DMS53 (cell line): ENCODE measurements at regions not wholly inside any gene's neighbourhood (a gene's known extent, or its start where the extent isn't known, plus 50 kb on each side); places are given as distances from the start of the nearest gene placed in this dataset.
"Not testable (repeated sequence)": the region's sequence is repeated elsewhere in the genome, so short reads cannot be mapped to it uniquely, and the experiment has no call there.

Source experiments
- DNase-seq: peaks from one replicate; lab custom pipeline; 2025; lab: John Stamatoyannopoulos, UW

DNA sequence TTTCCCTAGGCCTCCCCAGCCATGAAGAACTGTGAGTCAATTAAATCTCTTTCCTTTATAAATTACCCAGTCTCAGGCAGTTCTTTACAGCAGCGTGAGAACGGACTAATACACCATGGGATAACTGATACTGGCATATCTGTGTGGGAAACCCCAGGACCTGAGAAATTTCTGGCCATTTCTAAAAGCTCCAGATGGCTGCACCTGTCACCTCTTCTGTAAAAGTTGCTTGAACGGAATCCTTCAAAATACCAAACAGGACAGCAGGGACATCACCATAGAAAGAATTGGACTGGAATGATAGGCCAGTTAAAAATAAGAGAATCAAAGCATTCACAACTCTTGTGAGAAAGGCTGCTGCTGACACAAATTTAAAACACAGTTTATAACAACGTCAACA lies 134.0 kb upstream of the FOXD4L5 start:
- DNase-seq, result not testable (repeated sequence)

DNA sequence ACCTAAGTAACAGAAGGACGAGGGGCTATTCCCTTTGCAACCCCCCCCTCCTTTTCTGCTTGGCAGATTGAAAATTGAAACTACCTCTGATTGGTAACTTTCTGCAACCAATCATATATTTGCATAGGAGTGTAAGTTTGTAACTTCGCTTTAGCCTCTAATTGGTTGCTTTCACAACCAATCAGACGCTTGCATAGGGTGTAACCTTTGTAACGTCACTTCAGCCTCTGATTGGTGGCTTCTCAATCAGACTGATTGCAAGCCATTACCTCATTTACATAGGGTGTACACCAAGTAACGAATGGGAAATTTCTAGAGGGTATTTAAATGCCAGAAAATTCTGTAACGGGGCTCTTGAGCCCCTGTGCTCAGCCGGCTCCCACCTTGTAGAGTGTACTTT lies 131.9 kb upstream of the FOXD4L5 start:
- DNase-seq, result not testable (repeated sequence)

DNA sequence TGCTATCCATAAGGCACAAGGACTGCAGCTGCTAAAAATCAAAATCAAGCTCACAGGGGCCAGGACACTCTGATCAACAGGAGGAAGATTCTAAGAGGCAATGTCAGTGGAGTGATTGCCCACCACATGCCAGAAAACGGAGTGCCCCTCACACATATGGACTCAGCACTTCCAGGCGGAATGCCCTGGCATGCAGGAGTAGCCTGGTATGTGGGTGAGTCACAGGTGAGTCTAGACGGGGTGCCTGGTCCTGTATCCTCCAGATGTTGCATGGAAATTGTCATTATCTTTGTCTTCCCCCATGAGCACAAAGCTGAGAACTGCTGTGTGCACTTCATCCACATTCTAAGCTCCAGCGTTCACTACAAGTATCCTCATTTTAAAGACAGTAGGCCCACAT lies 129.2 kb upstream of the FOXD4L5 start:
- not testable (repeated sequence) for DNase-seq

DNA sequence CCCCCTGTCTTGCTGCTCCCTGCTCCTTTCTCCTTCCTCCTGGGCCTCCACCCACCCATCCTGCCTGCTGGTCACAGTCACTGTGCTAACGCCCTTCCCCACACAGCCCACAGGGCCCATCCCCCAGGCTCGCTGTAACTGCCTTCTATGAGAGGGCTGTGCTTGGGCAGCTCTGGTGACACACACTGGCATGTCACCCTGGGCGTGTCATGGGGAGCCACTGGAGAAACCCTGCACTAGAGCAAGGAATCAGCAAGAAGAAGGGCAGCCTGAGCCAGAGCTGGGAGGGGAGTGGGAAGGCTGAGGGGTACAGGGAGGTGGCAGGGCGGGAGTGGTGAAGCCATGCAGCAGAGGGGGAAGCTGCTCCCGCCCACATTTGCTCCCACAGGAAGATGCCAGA lies 128.4 kb upstream of the FOXD4L5 start:
- DNase-seq, result not testable (repeated sequence)

DNA sequence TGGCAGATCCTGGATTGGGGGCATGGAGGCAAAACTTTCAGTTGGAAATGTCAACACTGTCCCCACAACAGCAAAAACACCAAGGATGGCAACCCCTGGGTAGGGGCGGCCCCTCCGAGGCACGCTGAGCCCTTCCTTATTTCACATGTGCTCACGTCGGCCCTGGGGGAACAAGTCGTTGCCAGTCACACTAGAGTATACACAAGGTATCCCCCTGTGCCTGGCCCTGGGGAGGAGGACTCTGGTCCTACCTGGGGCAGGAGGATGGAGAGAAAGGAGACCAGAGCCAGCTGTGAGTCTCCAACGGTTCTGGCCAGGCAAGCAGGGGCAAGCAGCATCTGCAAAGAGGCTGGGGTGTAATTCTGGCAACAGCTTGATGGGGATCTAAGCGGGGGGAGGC lies 126.9 kb upstream of the FOXD4L5 start:
- DNase-seq, result no peak

DNA sequence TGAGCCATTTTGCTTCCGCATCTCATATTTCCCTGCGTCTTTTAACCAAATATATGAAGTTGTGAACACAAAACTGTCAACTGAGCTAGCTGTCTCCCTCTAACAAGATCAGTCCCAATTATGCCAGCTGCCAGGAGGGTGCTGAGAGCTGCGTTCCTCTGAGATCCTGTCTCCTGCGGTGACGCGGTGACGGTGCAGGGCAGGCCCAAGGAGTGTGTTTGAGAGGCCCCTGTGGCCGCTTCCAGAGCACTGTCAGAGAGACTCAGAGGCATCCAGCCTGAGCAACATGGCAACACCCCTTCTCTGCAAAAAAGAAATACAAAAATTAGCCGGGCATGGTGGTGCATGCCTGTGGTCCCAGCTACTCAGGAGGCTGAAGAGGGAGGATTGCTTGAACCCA lies 126.3 kb upstream of the FOXD4L5 start:
- no peak for DNase-seq

DNA sequence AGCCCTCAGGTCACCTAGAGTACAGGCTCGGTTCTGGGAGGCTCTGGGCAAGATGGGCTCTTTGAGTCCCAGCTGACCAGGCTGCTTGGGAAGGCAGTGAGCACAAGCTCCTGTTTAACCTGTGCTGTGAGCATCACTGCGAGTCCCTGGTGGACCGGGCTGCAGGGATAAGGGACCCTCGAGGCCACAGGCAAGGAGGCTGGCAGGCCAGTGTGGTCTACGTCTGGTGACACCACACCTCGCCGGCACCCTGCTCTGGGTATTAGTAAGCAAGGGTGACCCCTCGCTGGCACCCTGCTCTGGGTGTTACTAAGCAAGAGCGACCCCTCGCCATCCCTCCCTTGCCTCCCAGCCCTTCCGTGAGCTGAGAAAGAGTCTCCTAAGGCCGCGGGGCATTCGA lies 125.9 kb upstream of the FOXD4L5 start:
- DNase-seq, result no peak

DNA sequence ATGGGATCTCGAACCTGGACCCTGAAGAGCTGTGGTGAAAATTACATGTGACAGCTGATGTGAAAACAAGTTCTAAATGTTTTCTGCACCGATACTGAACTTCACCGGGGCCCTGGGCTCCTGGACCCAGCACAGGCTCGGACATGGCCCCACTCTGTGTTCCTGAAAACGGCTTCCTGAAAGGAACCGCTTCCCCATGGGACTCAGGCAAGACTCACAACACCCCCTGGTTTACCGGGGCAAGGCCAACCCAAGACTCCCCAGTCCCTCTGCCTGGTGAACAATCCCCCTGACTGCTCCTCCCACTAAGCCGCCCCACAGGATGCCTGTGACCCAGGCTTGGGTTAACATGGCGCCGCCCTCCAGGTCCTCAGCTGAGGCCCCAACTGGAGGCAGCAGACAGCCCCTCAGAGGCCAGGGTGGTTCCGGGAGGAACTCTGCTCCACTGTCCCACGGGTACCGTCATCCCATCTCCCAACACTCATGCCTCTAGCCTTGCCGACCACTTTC lies 124.5 kb upstream of the FOXD4L5 start:
- no peak for DNase-seq

DNA sequence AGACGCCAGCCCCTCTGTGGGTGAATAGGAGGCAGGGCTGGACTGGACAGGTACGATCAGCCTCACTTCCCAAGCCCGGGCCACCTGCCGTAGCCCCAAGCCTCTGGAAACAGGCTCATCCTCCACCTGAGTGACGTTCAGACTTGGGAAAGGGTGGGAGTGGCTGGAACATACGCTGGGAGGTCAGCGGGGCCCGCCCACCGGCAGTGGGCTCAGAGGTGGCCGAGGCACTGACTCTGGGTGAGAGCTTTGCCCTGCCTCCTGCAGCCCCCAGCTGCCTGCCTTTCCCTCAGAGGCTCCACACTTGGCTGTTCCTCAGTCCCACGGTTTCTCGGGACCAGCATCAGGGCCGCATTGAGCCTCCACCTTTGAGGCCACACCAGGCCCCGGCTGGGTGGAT lies 123.8 kb upstream of the FOXD4L5 start:
- not testable (repeated sequence) for DNase-seq

DNA sequence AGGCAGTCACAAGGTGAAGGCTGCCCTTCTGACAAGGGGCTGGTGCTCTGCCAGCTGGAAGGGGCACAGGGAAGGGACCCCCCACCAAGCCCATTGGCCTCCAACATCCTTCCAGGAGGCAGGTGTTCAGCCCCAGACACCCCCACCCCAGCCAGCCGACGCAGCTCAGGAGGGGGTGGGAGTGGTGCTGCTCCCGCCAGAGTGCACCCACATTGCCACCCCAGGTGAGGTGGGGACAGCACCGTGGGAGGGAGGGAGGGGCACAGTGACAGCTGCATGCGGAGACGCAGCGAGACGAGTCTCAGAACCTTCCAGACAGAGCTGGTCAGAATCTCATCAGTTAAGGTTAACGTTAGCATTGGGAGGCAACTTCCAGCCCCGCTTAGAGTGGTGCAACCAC lies 121.6 kb upstream of the FOXD4L5 start:
- DNase-seq, result not testable (repeated sequence)

DNA sequence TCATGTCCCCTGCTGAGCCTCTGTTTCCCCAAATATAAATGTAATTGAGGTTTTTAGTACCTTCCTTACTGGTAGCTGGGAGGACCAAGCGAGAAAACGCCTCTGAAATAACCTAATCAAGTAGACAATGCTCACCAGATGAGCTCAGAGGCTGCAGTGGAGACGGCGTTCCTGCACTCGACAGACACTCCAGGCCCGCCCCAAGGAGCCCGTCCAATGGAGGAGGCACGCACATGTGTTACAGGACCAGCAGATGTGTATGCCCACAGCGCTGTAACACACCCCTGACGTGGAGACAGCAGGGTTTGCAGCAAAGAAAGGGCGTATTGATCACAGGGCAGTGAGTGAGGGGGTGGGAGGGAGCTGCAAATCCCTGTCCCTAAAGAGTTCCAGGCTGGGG lies 120.8 kb upstream of the FOXD4L5 start:
- DNase-seq, result not testable (repeated sequence)

DNA sequence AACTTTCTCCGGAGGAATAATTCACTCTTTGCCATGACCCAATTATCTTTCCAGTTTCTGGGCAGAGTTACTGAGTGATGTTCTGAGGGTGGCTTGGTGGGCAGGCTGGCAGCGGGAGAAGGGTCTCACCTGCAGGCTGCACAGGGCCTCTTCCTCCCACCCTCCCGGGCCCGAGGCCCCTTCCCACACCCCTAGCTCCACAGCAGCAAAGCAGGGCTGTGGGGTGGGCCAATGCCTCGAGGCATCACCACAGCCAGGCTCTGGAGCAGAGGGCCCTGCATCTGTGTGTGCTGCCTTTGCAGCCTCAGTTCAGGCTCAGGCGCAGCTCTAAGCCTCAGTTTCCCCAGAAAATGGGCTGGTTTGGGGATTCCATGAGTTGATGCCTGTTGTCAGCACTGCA lies 120.2 kb upstream of the FOXD4L5 start:
- no peak for DNase-seq

DNA sequence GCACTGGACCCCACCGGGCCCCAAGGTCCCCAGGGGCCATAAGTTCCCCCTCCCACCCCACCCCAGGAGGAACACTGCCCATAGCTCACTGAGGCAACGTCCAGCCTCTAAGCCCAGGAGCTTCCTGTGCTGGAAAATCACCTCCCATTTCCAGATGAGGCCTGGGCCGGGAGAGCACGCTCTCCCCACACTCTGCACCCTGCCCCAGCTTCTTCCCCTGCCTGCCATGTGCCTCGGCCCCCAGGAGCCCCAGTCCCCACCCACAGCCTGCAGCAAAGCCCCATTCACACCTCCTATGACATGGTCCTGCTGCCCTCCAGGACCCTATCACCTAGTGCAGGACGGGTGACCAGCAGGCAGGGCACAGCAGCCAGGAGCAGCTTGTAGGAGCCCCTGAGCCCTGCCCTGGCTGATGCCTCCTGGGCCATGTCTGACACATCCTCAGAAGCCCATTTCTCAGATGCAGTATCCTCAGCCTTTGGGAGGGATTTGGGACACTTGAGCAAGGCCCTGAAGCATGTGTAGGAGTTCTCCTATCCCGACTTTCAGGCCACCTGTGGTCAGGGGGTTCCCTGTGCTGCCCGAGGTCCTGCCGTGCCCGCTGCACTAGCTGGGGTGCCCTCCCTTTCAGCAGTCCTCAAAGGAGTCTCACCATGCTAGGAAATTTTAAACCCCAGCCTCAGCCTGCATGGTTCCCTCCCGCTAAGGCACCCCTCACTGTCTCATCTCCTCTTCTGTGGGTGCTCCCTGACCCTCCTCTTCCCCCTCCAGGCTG lies 119.4 kb upstream of the FOXD4L5 start:
- no peak for DNase-seq

DNA sequence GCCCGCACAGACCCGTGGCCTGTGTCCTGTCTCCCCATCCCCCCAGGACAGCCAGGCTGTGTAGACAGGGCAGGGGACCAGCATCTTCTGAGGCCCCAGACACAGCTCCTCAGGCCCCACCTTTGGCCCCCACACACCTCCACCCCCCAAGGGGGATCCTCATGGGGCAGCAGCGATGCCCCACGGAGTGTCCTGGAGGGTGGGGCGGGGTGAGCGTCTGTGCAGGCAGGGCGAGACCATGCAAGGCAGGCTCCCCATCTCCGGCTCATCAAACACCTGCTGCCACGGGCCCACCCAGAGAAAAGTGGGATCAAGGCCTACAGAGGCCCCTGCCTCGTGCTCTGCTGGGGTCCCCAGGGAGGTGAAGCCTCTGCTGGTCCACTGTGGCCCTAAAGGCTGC lies 118.7 kb upstream of the FOXD4L5 start:
- DNase-seq, result no peak

DNA sequence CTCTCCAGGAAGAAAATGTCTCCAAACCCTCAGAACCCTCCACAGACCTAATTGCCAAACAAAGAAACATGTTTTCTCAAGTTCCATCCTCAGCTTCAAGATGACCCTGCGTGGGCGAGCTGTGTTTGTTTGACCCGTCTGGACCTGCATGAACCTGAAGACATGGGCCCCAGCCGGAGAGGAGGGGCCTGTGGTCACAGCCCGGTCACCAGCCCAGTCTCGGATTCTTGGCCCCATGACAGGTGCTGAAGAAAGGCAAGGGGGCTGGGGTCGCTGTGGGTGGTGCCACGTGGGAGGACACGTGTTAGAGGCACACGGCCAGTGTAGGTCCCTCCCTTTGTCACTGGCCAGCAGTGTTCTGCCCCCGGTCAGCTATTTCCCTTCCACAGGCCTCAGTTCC lies 118.1 kb upstream of the FOXD4L5 start:
- DNase-seq, result not testable (repeated sequence)

DNA sequence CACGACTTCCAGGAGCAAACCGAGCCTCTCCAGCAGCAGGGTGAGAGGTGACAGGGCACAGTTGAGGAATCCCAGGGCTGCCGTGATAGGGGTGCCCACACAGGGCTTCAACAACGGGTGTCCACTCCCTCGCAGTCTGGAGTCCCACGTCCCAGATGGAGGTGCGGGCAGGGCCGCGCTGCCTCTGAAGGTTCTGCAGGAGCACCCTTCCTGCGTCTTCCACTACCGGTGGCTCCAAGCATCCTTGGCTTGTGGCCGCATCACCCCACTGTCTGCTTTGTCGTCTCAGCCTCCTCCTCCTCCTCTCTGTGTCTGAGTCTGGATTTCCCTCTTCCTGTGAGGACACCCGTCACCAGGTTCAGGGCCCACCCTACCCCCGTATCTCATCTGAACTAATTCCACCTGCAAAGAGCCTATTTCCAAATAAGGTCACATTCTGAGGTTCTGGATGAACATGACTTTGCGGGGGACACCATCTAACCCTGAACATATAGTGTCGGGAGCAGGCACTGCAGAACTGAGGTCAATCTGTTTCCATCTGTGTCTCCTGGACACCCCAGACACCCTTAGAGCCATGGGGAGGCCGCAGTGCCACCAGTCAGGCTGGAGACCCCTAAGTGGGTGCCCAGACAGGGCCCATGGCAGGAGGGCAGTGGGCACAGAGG lies 117.3 kb upstream of the FOXD4L5 start:
- DNase-seq, result not testable (repeated sequence)

DNA sequence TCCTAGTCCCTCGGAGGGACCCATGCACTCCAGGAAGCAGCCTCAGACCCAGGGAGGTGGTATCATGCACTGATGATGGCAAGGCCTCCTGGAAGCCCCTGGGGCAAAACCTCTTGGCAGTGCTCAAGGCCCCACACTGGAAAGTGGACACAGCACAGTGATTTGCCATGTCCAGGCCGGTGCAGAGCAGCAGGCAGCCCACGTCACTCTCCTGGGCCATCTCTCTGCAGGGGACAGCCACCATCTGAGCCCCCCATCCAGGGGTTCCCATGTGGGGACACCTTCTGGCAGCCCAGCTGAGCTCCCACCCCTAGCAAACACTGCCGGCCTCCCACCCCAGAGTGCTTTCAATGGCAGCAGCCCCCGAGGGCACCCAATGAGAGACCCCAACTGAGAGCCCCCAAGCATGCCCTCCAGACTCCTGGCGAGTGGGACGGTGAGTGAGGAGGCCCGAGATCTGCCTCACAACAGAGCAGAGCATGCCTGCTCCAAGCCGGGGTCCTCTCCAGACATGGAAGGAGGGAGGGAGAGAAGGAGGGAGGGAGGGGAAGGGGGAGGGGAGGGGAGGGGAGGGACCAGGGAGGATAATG lies 116.5 kb upstream of the FOXD4L5 start:
- DNase-seq, result not testable (repeated sequence)

DNA sequence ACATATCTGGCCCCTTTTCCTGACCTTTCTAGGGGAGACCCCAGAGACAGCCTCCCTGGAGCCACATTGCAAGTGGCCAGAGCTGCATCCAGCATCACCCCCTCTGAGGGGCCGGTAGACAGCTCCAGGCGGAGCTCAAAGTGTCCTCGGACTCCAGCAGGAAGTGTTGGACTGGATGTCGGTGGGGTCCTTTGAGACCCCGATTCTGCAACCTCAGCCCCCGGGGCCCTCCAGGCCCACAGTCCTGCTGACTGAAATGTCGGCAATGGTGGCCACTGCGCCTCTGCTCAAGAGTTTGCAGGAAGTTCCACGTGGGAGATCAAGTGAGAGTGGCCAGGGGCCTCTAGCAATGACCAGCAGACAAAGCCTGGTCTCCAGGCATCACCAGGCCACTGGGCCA lies 115.9 kb upstream of the FOXD4L5 start:
- DNase-seq, result no peak

DNA sequence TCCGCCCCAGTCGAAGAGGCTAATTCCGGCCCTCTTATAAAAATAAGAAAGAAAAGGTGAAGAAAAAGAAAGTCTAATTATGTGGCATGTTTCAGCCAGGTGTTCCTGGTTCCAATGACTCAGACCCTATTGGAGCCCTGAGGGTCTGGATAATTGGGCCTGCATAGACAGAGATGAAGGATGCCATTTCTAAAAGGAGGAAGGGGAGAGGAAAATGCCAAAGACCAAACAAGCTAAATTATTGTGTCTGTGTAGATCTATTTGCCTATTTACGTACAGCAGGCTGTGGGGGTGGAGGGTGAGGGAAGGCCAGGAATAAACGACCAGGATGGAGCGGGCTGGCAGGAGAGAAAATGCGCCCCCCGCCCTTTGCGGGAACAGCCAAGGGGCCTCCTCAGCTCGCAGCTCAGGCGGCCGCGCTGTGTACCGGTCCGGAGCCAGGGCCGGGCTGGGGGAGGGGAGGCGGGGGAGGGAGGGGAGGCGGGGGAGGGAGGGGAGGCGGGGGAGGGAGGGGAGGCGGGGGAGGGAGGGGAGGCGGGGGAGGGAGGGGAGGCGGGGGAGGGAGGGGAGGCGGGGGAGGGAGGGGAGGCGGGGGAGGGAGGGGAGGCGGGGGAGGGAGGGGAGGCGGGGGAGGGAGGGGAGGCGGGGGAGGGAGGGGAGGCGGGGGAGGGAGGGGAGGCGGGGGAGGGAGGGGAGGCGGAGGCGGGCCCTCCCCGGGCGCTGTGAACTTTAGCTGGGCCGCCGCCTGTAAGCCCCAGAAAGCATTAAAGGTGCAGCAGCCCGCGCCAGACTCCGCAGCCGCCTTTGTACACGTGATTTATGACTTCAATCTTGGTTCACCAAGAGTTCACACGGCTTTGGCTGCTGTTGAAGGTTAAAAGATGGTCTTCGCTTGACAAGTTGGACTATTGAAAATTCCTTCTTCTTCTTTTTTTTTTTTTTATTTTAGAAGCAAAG lies 113.0 kb upstream of the FOXD4L5 start:
- DNase-seq, result not testable (repeated sequence)

DNA sequence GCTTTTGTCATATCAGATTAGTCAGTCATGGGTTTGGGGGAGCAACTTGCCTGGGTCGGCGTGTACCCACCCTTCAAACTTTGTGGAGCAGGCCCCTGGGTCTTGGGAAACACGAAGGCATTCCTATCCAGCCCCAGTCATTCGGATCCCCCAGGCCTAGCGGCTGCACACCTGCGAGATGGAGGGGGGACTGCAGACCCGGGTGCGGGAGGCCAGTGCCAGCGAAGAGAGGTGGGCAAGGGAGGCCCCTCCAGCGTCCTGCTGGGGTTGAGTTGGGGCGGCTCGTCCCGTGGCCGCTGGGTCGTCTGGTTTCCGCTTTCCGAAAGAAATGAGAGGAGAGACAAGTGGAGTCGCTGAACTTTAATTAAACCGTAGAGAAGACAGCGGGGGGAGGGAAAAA lies 112.2 kb upstream of the FOXD4L5 start:
- not testable (repeated sequence) for DNase-seq

DNA sequence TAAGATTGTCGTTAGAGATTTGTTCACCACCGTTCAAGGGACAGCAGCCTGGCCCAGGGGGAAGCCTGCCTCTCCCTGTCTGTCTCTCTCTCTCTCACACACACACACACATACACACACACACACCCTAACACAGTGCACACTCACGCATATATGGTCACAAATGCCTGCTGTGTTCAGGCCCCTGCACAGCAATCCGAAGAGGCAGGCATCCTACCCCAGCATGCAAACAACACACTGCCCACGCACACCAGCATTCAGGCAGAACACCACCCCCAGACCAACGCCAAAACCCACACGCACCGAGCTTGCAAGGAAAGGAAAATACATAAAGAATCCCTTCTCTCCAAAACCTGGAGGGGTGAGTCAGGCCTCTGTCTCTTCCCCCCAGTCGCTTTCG lies 111.6 kb upstream of the FOXD4L5 start:
- not testable (repeated sequence) for DNase-seq

DNA sequence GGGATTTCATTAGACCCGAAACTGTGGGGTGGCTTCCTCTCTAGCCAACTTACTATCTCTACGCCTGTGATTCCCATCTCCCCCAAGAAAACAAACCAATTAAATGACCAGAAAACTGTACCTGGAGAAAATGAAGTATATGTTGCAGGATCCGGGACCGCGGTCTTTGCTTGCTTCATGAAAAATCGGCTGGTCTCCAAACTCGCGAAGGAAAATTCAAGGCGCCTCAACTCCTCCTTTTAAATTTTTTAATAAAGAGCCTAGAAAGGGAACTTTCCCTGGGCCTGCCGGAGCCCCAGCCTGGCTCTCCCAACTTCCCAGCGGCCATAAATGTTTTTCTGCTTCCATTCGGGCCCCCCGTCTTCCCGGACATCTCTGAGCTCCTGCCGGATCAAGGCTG lies 110.8 kb upstream of the FOXD4L5 start:
- DNase-seq, result not testable (repeated sequence)
